Endothelial cell of umbilical vein (primary cell): ENCODE measurements at regions not wholly inside any gene's neighbourhood (a gene's known extent, or its start where the extent isn't known, plus 50 kb on each side); places are given as distances from the start of the nearest gene placed in this dataset.

Experiments used
- CTCF ChIP-seq, 2 donors: IDR thresholded peaks; 1 replicate in 1 of 2; 2 replicates in 1 of 2; pipeline ENCODE4 v1.5.1; 2011; ENCODE audit warnings: low read length in 2 of 2, mild to moderate bottlenecking in 2 of 2, moderate library complexity in 2 of 2, control low read depth in 1 of 2, inconsistent platforms in 1 of 2, low read depth in 1 of 2; ENCODE audit not compliant: insufficient read depth in 1 of 2; ENCODE audit errors: extremely low read depth in 1 of 2
- EZH2 ChIP-seq: IDR thresholded peaks from 2 replicates; pipeline ENCODE4 v1.6.1; 2012; ENCODE audit warnings: borderline replicate concordance, low read depth, mild to moderate bottlenecking, moderate library complexity, low read length, inconsistent platforms; ENCODE audit not compliant: severe bottlenecking
- POLR2A ChIP-seq: IDR thresholded peaks from 2 replicates; pipeline ENCODE4 v1.6.1; 2012; ENCODE audit warnings: low read depth, mild to moderate bottlenecking, control low read depth, low read length
- POLR2AphosphoS5 ChIP-seq: IDR thresholded peaks from 2 replicates; pipeline ENCODE4 v1.6.1; 2012; ENCODE audit warnings: low read depth, mild to moderate bottlenecking, control low read depth, low read length, moderate library complexity; ENCODE audit not compliant: insufficient read depth

- TF ChIP-seq CTCF (IDR thresholded peaks at IDR 0.05; ENCODE audit: extremely low read depth in 1 of 2, insufficient read depth in 1 of 2, low read depth in 1 of 2, low read length in 2 of 2) (no peak), EZH2 (no peak), POLR2AphosphoS5 (no peak), POLR2A (no peak)
Measured at GRCh38 chr5:16229357-16229940, 49.9 kb upstream of the MARCHF11 start.
